ENCODE measurements at regions not wholly inside any gene's neighbourhood (a gene's known extent, or its start where the extent isn't known, plus 50 kb on each side); places are given as distances from the start of the nearest gene placed in this dataset.

- H2BK120ac ChIP-seq (ENCODE audit: low read depth, low read length) = no peak overlapping the region
- no peak overlapping the region for H2BK5ac ChIP-seq (ENCODE audit: low read depth, low read length, poor library complexity, severe bottlenecking)
- H3K27ac ChIP-seq (ENCODE audit: insufficient read depth, low read length) = no peak overlapping the region
- H3K4me2 ChIP-seq (ENCODE audit: low read depth, low read length) = no peak overlapping the region
- no peak overlapping the region for H4K8ac ChIP-seq (ENCODE audit: low read depth in 2 of 2, low read length in 2 of 2)
- ATAC-seq (ENCODE audit: low read depth) (no peak), DNase-seq (no peak)
- no peak overlapping the region for H4K5ac ChIP-seq (ENCODE audit: low read depth, low read length)
- peaks cover 3% of the 10 kb centered on the region; the same call in 1 of the 2 replicates for H3K9me3 ChIP-seq (ENCODE audit: control insufficient read depth, insufficient read depth, low read length)
- no peak overlapping the region for H3K56ac ChIP-seq (ENCODE audit: extremely low read depth, insufficient read depth, low read length)
- no peak overlapping the region for H2BK15ac ChIP-seq (ENCODE audit: low read depth, low read length)
- H3K9me1 ChIP-seq (ENCODE audit: insufficient read depth, low read length) = no peaks in the 10 kb centered on the region; the same call in 1 of the 2 replicates
- H3K18ac ChIP-seq (ENCODE audit: low read depth, low read length) = no peak overlapping the region
- H4K91ac ChIP-seq (ENCODE audit: insufficient read depth, low read depth, low read length) = no peak overlapping the region
- ChIA-PET POLR2A (ENCODE audit: unreplicated experiment) (no interaction called here), CTCF (interaction anchor here (0.5 to 1.7 kb wide), 4 partner anchors 16 to 1464 kb away, joined by 3 to 5 read pairs (median 4); no protein-coding TSS in a partner anchor)
- H2BK20ac ChIP-seq (ENCODE audit: low read depth, low read length) = no peak overlapping the region
- 65% methylated on average over 4 of the region's 8 CpGs; no CpG with 5 or more reads in 1 of the 2 experiments for WGBS, 2 experiments (ENCODE audit: extremely low coverage in 2 of 2, insufficient read length in 1 of 2)
- H3K23ac ChIP-seq (ENCODE audit: low read depth, low read length) = no peak overlapping the region
- H2AFZ ChIP-seq (replicated peaks; ENCODE audit: low read length, poor library complexity) = no peak overlapping the region
- no peak overlapping the region for H3K4me3 ChIP-seq (ENCODE audit: insufficient read depth, low read depth, low read length)
- peaks cover 23% of the 10 kb centered on the region for H3K27me3 ChIP-seq (ENCODE audit: control insufficient read depth, insufficient read depth, low read length)
- peaks cover 9% of the 10 kb centered on the region; the same call in 1 of the 2 replicates for H3K4me1 ChIP-seq (ENCODE audit: control insufficient read depth, insufficient read depth, low read length)
- in situ Hi-C loops (cut with MboI; ENCODE audit: low sequenced_read_pairs) = no loop called here
- H4K20me1 ChIP-seq (ENCODE audit: insufficient read depth, low read length) = no peaks in the 10 kb centered on the region
- no peak overlapping the region for H2AK5ac ChIP-seq (ENCODE audit: low read depth, low read length)
- no peaks in the 10 kb centered on the region for H3K36me3 ChIP-seq (ENCODE audit: control insufficient read depth, insufficient read depth, low read length)
- intact Hi-C loops (cut with micrococcal nuclease) = no loop called here
- no peak overlapping the region for H3K4ac ChIP-seq (ENCODE audit: low read depth, low read length)
- no peak overlapping the region for H2AK9ac ChIP-seq (replicated peaks; ENCODE audit: low read depth, low read length, poor library complexity)
- no peak overlapping the region for H3K14ac ChIP-seq (replicated peaks; ENCODE audit: low read depth, low read length)
- no TSS peak for BruUV-seq (replicated peaks)
- dilution Hi-C loops (cut with HindIII; ENCODE audit: low sequenced_read_pairs, unreplicated experiment) = no loop called here
- H3K9ac ChIP-seq (ENCODE audit: low read depth, low read length) = no peak overlapping the region
- no peaks in the 10 kb centered on the region for H3K79me1 ChIP-seq (ENCODE audit: low read depth in 1 of 2, low read length in 2 of 2)
- TF ChIP-seq NFE2L2 (IDR thresholded peaks at IDR 0.05; ENCODE audit: low read depth, low read length) (no peak), FOS (IDR thresholded peaks at IDR 0.05; ENCODE audit: low read depth, low read length) (no peak), POLR2A (IDR thresholded peaks at IDR 0.05; ENCODE audit: low read depth, low read length) (no peak), MXI1 (IDR thresholded peaks at IDR 0.05; ENCODE audit: borderline replicate concordance, low read depth, low read length) (no peak), MAZ (IDR thresholded peaks at IDR 0.05; ENCODE audit: borderline replicate concordance, low read depth, low read length) (no peak), RCOR1 (IDR thresholded peaks at IDR 0.05; ENCODE audit: insufficient replicate concordance, low read length) (no peak), RFX5 (IDR thresholded peaks at IDR 0.05; ENCODE audit: low read depth, low read length) (no peak)
Observed at GRCh38 chr10:3010334-3010733, 57.0 kb upstream of the PFKP start.
